GM21825 (cell line): ENCODE measurements at regions not wholly inside any gene's neighbourhood (a gene's known extent, or its start where the extent isn't known, plus 50 kb on each side); places are given as distances from the start of the nearest gene placed in this dataset.

ENCODE experiments used
- ATAC-seq: cut with Tn5 transposase; IDR thresholded peaks from one replicate; pipeline ENCODE4 v1.9.1; 2021; ENCODE audit warnings: mild to moderate bottlenecking, moderate library complexity; ENCODE audit not compliant: unreplicated experiment

GRCh38 chr6:65830151-65830550 is 123.1 kb upstream of the EYS start:
- ATAC-seq, result no peak

DNA sequence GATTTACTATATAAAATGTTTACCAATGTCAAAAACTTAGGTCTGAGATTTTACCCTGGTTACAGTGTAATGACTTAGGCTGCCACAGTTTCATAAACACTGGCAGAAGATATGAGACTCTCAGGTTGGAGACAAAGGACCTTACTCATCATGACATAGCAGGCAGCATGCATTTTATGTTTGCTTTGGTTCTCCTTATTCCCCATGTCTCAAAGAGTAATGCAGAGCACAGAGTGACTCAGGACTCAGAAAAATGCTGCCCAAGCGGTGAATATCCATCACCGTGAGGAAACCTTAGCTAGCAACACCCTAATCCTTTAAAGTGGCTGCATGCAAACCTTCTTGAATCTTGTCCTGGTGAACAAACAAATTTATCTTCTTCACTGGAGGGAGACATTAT is 112.1 kb upstream of the EYS start:
- no peak for ATAC-seq

- ATAC-seq, result no peak
Measured at GRCh38 chr6:65818576-65818975, 111.5 kb upstream of the EYS start.

DNA sequence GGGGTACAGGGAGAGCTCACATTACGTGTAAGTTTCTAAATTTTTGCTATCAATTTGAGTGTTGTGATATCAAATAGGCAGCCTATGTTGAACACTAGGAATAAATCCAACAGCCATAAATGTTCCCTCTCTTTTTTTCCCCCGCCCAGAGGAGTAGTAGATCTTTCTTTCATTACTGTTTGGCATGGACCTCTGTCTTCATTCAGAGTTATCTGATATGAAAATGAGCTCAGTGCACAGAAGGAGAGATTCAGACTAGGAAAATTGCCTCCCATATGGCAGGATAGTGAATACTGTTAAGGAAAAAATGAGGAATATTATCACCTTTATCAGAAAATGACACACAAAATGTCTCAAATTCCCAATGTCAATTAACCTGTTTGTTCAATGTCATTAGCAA is 110.0 kb upstream of the EYS start:
- ATAC-seq, result no peak

DNA sequence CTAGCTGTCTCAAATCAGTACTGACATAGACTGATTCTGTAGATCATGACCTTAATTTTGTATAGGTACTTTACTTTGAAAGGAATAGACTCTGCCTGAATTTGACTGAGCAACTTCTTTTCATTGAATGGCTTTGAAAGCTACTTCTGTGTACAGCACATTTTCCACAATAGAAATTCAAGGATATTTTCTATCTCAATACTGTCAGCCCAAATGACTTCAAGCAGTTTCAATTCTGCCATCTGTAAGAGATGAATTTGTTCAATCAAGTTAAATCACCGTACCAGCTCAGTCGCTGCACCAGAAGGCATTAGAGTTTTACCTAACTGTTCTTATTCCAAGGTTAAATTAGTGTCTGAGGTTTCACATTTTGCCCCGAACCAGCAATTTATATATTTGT is 107.0 kb upstream of the EYS start:
- no peak for ATAC-seq

DNA sequence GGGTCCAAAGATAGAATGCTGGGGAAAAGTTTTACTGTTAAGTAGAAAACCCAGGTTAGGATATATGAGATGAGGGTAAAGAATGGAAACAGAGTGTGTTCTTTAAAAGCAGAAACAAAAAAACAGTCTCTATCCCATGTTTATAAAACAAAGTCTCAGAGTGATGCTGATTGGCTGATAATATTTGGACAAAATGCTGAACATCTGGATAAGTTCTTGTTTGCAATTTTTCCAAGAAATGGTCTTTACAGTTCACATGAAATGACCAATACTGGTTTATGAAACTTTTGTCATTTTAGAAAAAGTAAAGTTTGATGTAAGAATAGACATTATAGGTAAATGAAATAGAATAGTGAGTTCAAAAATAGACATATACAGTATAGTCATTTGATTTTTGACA is 96.2 kb upstream of the EYS start:
- no peak for ATAC-seq

GRCh38 chr6:65799389-65799788 is 92.4 kb upstream of the EYS start:
- ATAC-seq, result no peak

GRCh38 chr6:65798280-65799014 is 91.4 kb upstream of the EYS start:
- no peak for ATAC-seq

GRCh38 chr6:65790666-65791065 is 83.6 kb upstream of the EYS start:
- ATAC-seq, result no peak

GRCh38 chr6:65787787-65788186 is 80.8 kb upstream of the EYS start:
- no peak for ATAC-seq

GRCh38 chr6:65786815-65787214 is 79.8 kb upstream of the EYS start:
- no peak for ATAC-seq

- no peak for ATAC-seq
Measured at GRCh38 chr6:65780691-65781090, 73.7 kb upstream of the EYS start.

- no peak for ATAC-seq
Measured at GRCh38 chr6:65776332-65776731, 69.3 kb upstream of the EYS start.

DNA sequence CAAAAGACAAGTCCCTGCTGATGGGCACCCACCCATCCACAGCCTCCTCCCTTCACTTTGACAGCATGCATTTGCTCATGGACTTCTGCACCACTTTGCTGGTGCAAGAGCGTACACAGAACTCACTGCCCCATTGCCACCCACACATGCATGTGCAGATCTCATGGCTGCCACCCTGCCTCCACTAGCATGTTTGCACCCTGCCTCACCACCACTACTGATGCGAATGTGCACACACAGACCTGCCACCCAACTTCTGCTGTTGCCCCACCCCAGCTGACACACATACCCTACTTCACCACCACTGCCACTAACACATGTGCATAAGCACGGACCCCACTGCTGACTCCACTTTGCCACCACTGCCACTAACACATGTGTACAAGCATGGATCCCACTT is 64.9 kb upstream of the EYS start:
- no peak for ATAC-seq

DNA sequence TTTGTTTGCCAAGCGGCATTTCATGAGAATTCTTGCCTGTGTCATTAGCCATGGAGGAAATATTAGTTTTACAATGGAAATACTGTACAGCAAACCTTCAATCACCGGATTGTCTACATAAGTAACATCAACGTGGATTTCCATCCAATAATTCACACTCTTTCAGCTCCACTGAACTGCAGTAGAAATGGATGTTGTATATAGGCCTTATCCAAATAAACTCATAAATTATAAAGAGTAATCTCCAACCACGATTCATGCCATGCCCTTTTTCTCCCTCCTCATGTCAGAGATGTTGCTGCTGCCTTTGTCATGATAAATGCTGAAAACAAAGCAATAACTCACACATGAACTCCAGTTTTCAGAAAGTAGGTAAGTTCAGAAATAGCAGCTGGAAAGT is 54.9 kb upstream of the EYS start:
- ATAC-seq, result no peak

DNA sequence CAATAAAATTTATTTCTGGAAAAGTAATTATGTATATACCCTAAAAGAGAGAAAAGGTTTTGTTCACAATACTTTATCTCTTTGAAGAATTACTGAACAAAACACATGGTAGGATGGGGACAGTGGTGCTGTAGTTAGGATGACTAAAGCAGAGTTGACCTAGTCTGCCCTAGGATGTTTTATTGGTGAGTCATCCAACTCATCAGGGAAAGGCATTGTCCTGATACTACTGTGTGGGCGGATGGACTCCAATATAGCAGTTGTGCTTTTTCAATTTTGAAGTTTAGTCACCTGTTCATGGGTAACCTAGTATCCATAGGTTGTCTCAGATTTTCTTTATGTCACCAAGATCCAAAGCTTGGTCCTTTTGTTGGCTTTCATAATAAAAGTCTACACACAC is 53.3 kb upstream of the EYS start:
- no peak for ATAC-seq
